Stimulated activated memory B cell treated with anti-CD40 and anti-IgM and Interleukin-4, amounts not matched to agents 10 μg/mL and 1 μg/mL and 100 μg/mL, for 72 hours (primary cell): ENCODE measurements at regions not wholly inside any gene's neighbourhood (a gene's known extent, or its start where the extent isn't known, plus 50 kb on each side); places are given as distances from the start of the nearest gene placed in this dataset.

Experiments used
- ATAC-seq: fragments of 150-1000 bp; cut with Tn5 transposase; 2 replicates; pipeline ENCODE4 v1.10.0; 2021
- H3K27ac Mint-ChIP-seq: one replicate; pipeline ENCODE4 v1.8.0; 2022; ENCODE audit warnings: mild to moderate bottlenecking, mixed read lengths
- H3K27me3 Mint-ChIP-seq: one replicate; pipeline ENCODE4 v1.8.0; 2022; ENCODE audit warnings: mixed read lengths
- H3K36me3 Mint-ChIP-seq: one replicate; pipeline ENCODE4 v1.8.0; 2022; ENCODE audit warnings: mixed read lengths
- H3K4me1 Mint-ChIP-seq: one replicate; pipeline ENCODE4 v1.8.0; 2022; ENCODE audit warnings: mixed read lengths
- H3K4me3 Mint-ChIP-seq: one replicate; pipeline ENCODE4 v1.8.0; 2022; ENCODE audit warnings: mild to moderate bottlenecking, moderate library complexity, mixed read lengths
- H3K9me3 Mint-ChIP-seq: one replicate; pipeline ENCODE4 v1.8.0; 2022; ENCODE audit warnings: mixed read lengths

- ATAC-seq, result no peak
- Mint-ChIP-seq H3K27ac (no peak overlapping the region), H3K36me3 (no peaks in the 10 kb centered on the region), H3K4me3 (no peak overlapping the region), H3K27me3 (no peaks in the 10 kb centered on the region), H3K4me1 (no peaks in the 10 kb centered on the region), H3K9me3 (peaks cover 6% of the 10 kb centered on the region)
Measured at GRCh38 chr11:92727769-92728168, 241.7 kb upstream of the MTNR1B start.

GRCh38 chr11:92728628-92729027 lies 240.8 kb upstream of the MTNR1B start:
- no peak for ATAC-seq
- Mint-ChIP-seq H3K36me3 (no peaks in the 10 kb centered on the region), H3K9me3 (no peaks in the 10 kb centered on the region), H3K4me3 (no peak overlapping the region), H3K27me3 (no peaks in the 10 kb centered on the region), H3K27ac (no peak overlapping the region), H3K4me1 (no peaks in the 10 kb centered on the region)

GRCh38 chr11:92735039-92735438 lies 234.4 kb upstream of the MTNR1B start:
- no peak for ATAC-seq
- Mint-ChIP-seq H3K27ac (no peak overlapping the region), H3K36me3 (no peaks in the 10 kb centered on the region), H3K4me1 (no peaks in the 10 kb centered on the region), H3K4me3 (no peak overlapping the region), H3K27me3 (no peaks in the 10 kb centered on the region), H3K9me3 (no peaks in the 10 kb centered on the region)

GRCh38 chr11:92738276-92738675 lies 231.2 kb upstream of the MTNR1B start:
- Mint-ChIP-seq H3K27me3 (no peaks in the 10 kb centered on the region), H3K27ac (no peak overlapping the region), H3K36me3 (no peaks in the 10 kb centered on the region), H3K9me3 (no peaks in the 10 kb centered on the region), H3K4me1 (no peaks in the 10 kb centered on the region), H3K4me3 (no peak overlapping the region)
- ATAC-seq, result no peak

- no peaks in the 10 kb centered on the region for H3K27me3 Mint-ChIP-seq
- H3K9me3 Mint-ChIP-seq, result no peaks in the 10 kb centered on the region
- no peaks in the 10 kb centered on the region for H3K36me3 Mint-ChIP-seq
- H3K4me3 Mint-ChIP-seq, result no peak overlapping the region
- ATAC-seq, result no peak
- H3K27ac Mint-ChIP-seq, result no peak overlapping the region
- no peaks in the 10 kb centered on the region for H3K4me1 Mint-ChIP-seq
Measured at GRCh38 chr11:92739041-92739440, 230.4 kb upstream of the MTNR1B start.

GRCh38 chr11:92739491-92739890 lies 230.0 kb upstream of the MTNR1B start:
- Mint-ChIP-seq H3K9me3 (no peaks in the 10 kb centered on the region), H3K4me1 (no peaks in the 10 kb centered on the region), H3K27ac (no peak overlapping the region), H3K27me3 (no peaks in the 10 kb centered on the region), H3K4me3 (no peak overlapping the region), H3K36me3 (no peaks in the 10 kb centered on the region)
- no peak for ATAC-seq

GRCh38 chr11:92740276-92740675 lies 229.2 kb upstream of the MTNR1B start:
- Mint-ChIP-seq H3K9me3 (no peaks in the 10 kb centered on the region), H3K27ac (no peak overlapping the region), H3K27me3 (no peaks in the 10 kb centered on the region), H3K4me3 (no peak overlapping the region), H3K4me1 (no peaks in the 10 kb centered on the region), H3K36me3 (no peaks in the 10 kb centered on the region)
- no peak for ATAC-seq

- Mint-ChIP-seq H3K27ac (no peak overlapping the region), H3K27me3 (no peaks in the 10 kb centered on the region), H3K4me3 (no peak overlapping the region), H3K4me1 (no peaks in the 10 kb centered on the region), H3K36me3 (no peaks in the 10 kb centered on the region), H3K9me3 (peaks cover 2% of the 10 kb centered on the region)
- ATAC-seq, result no peak
Measured at GRCh38 chr11:92744929-92745585, 224.4 kb upstream of the MTNR1B start.

GRCh38 chr11:92750794-92751193 lies 218.7 kb upstream of the MTNR1B start:
- H3K4me1 Mint-ChIP-seq, result no peaks in the 10 kb centered on the region
- no peak overlapping the region for H3K4me3 Mint-ChIP-seq
- H3K27ac Mint-ChIP-seq, result no peak overlapping the region
- no peaks in the 10 kb centered on the region for H3K27me3 Mint-ChIP-seq
- H3K36me3 Mint-ChIP-seq, result no peaks in the 10 kb centered on the region
- no peak for ATAC-seq
- peaks cover 5% of the 10 kb centered on the region for H3K9me3 Mint-ChIP-seq

- Mint-ChIP-seq H3K4me1 (no peaks in the 10 kb centered on the region), H3K36me3 (no peaks in the 10 kb centered on the region), H3K27ac (no peak overlapping the region), H3K9me3 (peaks cover 5% of the 10 kb centered on the region), H3K4me3 (no peak overlapping the region), H3K27me3 (no peaks in the 10 kb centered on the region)
- no peak for ATAC-seq
Measured at GRCh38 chr11:92751594-92751993, 217.9 kb upstream of the MTNR1B start.

- Mint-ChIP-seq H3K36me3 (no peaks in the 10 kb centered on the region), H3K9me3 (peaks cover 5% of the 10 kb centered on the region), H3K4me1 (no peaks in the 10 kb centered on the region), H3K27me3 (no peaks in the 10 kb centered on the region), H3K27ac (no peak overlapping the region), H3K4me3 (no peak overlapping the region)
- ATAC-seq, result no peak
Measured at GRCh38 chr11:92752122-92752521, 217.3 kb upstream of the MTNR1B start.

- H3K4me1 Mint-ChIP-seq, result no peaks in the 10 kb centered on the region
- no peak overlapping the region for H3K27ac Mint-ChIP-seq
- peaks cover 5% of the 10 kb centered on the region for H3K9me3 Mint-ChIP-seq
- no peaks in the 10 kb centered on the region for H3K27me3 Mint-ChIP-seq
- ATAC-seq, result no peak
- H3K4me3 Mint-ChIP-seq, result no peak overlapping the region
- no peaks in the 10 kb centered on the region for H3K36me3 Mint-ChIP-seq
Measured at GRCh38 chr11:92753161-92753560, 216.3 kb upstream of the MTNR1B start.

GRCh38 chr11:92758241-92758780 lies 211.1 kb upstream of the MTNR1B start:
- no peak for ATAC-seq
- H3K4me1 Mint-ChIP-seq, result no peaks in the 10 kb centered on the region
- H3K9me3 Mint-ChIP-seq, result peaks cover 8% of the 10 kb centered on the region
- no peaks in the 10 kb centered on the region for H3K36me3 Mint-ChIP-seq
- H3K4me3 Mint-ChIP-seq, result no peak overlapping the region
- no peaks in the 10 kb centered on the region for H3K27me3 Mint-ChIP-seq
- H3K27ac Mint-ChIP-seq, result no peak overlapping the region

GRCh38 chr11:92759571-92760214 lies 209.8 kb upstream of the MTNR1B start:
- Mint-ChIP-seq H3K36me3 (no peaks in the 10 kb centered on the region), H3K4me3 (no peak overlapping the region), H3K9me3 (peaks cover 8% of the 10 kb centered on the region), H3K27me3 (no peaks in the 10 kb centered on the region), H3K27ac (no peak overlapping the region), H3K4me1 (no peaks in the 10 kb centered on the region)
- no peak for ATAC-seq

- ATAC-seq, result no peak
- Mint-ChIP-seq H3K4me1 (no peaks in the 10 kb centered on the region), H3K9me3 (peaks cover 5% of the 10 kb centered on the region), H3K27me3 (peaks cover 7% of the 10 kb centered on the region), H3K36me3 (no peaks in the 10 kb centered on the region), H3K4me3 (no peak overlapping the region), H3K27ac (no peak overlapping the region)
Measured at GRCh38 chr11:92762121-92762540, 207.3 kb upstream of the MTNR1B start.

- ATAC-seq, result no peak
- no peak overlapping the region for H3K4me3 Mint-ChIP-seq
- no peaks in the 10 kb centered on the region for H3K4me1 Mint-ChIP-seq
- no peaks in the 10 kb centered on the region for H3K36me3 Mint-ChIP-seq
- peaks cover 5% of the 10 kb centered on the region for H3K9me3 Mint-ChIP-seq
- no peak overlapping the region for H3K27ac Mint-ChIP-seq
- H3K27me3 Mint-ChIP-seq, result peaks cover 7% of the 10 kb centered on the region
Measured at GRCh38 chr11:92763336-92763735, 206.1 kb upstream of the MTNR1B start.
